ENCODE measurements at regions not wholly inside any gene's neighbourhood (a gene's known extent, or its start where the extent isn't known, plus 50 kb on each side); places are given as distances from the start of the nearest gene placed in this dataset.

DNA sequence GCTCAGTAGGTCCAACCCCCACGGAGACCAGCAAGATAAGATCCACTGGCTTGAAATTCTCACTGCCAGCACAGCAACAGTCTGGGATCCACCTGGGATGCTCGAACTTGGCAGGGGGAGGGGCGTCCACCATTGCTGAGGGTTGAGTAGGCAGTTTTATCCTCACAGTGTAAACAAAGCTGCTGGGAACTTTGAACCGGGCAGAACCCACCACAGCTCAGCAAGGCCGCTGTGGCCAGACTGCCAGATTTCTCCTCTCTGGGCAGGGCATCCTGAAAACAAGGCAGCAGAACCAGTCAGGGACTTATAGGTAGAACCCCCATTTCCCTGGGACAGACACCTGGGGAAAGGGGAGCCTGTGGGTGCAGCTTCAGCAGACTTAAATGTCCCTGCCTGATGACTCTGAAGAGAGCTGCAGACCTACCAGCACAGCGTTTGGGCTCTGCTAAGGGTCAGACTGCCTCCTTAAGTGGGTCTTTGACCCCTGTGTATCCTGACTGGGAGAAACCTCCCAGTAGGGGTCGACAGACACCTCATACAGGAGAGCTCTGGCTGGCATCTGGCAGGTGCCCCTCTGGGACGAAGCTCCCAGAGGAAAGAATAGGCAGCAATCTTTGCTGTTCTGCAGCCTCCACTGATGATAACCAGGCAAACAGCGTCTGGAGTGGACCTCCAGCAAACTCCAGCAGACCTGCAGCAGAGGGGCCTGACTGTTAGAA lies 782.4 kb upstream of the EYS start:
- TF ChIP-seq POLR2AphosphoS5 (IDR thresholded peaks at IDR 0.05; ENCODE audit: low read depth, low read length) = no peak
- TF ChIP-seq, protein P1, sequence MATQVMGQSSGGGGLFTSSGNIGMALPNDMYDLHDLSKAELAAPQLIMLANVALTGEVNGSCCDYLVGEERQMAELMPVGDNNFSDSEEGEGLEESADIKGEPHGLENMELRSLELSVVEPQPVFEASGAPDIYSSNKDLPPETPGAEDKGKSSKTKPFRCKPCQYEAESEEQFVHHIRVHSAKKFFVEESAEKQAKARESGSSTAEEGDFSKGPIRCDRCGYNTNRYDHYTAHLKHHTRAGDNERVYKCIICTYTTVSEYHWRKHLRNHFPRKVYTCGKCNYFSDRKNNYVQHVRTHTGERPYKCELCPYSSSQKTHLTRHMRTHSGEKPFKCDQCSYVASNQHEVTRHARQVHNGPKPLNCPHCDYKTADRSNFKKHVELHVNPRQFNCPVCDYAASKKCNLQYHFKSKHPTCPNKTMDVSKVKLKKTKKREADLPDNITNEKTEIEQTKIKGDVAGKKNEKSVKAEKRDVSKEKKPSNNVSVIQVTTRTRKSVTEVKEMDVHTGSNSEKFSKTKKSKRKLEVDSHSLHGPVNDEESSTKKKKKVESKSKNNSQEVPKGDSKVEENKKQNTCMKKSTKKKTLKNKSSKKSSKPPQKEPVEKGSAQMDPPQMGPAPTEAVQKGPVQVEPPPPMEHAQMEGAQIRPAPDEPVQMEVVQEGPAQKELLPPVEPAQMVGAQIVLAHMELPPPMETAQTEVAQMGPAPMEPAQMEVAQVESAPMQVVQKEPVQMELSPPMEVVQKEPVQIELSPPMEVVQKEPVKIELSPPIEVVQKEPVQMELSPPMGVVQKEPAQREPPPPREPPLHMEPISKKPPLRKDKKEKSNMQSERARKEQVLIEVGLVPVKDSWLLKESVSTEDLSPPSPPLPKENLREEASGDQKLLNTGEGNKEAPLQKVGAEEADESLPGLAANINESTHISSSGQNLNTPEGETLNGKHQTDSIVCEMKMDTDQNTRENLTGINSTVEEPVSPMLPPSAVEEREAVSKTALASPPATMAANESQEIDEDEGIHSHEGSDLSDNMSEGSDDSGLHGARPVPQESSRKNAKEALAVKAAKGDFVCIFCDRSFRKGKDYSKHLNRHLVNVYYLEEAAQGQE (IDR thresholded peaks at IDR 0.05; ENCODE audit: insufficient read depth in 1 of 2, low read depth in 2 of 2, low read length in 2 of 2) = no peak
- no peak for TF ChIP-seq SIN3A (IDR thresholded peaks at IDR 0.05; ENCODE audit: borderline replicate concordance, insufficient read depth, low read length)
- TF ChIP-seq FOXP2 (optimal IDR thresholded peaks at IDR 0.05; ENCODE audit: borderline replicate concordance, extremely low read depth, extremely low read length, insufficient read depth) = no peak
- no peak for TF ChIP-seq TAF1 (IDR thresholded peaks at IDR 0.05; ENCODE audit: borderline replicate concordance, insufficient read depth, low read length)

DNA sequence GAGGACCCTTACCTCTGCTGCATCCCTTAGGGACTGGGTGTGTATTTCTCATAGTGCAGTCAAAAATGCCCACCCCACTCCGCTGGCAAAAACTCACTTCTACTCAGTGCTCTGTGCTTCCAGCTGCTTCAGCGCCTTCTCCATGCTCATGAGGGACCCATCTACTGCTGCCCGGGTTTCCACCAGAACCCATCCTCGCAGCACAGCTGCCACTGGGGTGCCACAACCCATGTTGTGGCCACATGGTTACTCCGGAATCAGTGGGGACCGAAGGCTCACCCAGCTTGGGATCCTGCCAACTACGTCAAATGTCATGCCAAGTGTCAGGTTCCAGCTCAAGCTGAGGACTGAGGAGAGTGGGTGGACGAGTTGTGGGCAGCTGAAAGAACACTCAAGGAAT lies 774.2 kb upstream of the EYS start:
- TF ChIP-seq SIN3A (IDR thresholded peaks at IDR 0.05; ENCODE audit: borderline replicate concordance, insufficient read depth, low read length) (no peak), POLR2AphosphoS5 (IDR thresholded peaks at IDR 0.05; ENCODE audit: low read depth, low read length) (no peak), TAF1 (IDR thresholded peaks at IDR 0.05; ENCODE audit: borderline replicate concordance, insufficient read depth, low read length) (no peak), FOXP2 (optimal IDR thresholded peaks at IDR 0.05; ENCODE audit: borderline replicate concordance, extremely low read depth, extremely low read length, insufficient read depth) (no peak)
- TF ChIP-seq, protein P1 (IDR thresholded peaks at IDR 0.05; ENCODE audit: insufficient read depth in 1 of 2, low read depth in 2 of 2, low read length in 2 of 2) = no peak

DNA sequence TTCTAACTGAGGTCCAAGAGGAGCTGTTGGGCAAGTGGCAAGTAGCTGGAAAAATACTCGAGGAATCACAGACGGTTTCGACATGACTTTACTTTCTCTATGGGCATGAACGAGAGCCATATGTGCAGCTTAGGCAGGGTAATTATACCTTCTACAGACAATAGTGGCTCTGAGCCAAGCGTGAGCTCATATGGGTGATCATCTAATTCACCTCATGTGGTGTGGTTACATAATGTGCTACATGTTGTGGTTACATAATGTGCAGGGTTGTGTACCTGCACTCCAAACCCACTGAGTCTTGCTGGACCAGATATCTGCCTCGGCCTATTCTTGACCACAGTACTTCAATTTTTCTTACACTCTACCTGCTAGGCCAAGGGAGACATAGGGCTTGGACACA lies 771.7 kb upstream of the EYS start:
- TF ChIP-seq POLR2AphosphoS5 (IDR thresholded peaks at IDR 0.05; ENCODE audit: low read depth, low read length) (no peak), TAF1 (IDR thresholded peaks at IDR 0.05; ENCODE audit: borderline replicate concordance, insufficient read depth, low read length) (no peak), SIN3A (IDR thresholded peaks at IDR 0.05; ENCODE audit: borderline replicate concordance, insufficient read depth, low read length) (no peak), FOXP2 (optimal IDR thresholded peaks at IDR 0.05; ENCODE audit: borderline replicate concordance, extremely low read depth, extremely low read length, insufficient read depth) (no peak)
- TF ChIP-seq, protein P1 (IDR thresholded peaks at IDR 0.05; ENCODE audit: insufficient read depth in 1 of 2, low read depth in 2 of 2, low read length in 2 of 2) = no peak

DNA sequence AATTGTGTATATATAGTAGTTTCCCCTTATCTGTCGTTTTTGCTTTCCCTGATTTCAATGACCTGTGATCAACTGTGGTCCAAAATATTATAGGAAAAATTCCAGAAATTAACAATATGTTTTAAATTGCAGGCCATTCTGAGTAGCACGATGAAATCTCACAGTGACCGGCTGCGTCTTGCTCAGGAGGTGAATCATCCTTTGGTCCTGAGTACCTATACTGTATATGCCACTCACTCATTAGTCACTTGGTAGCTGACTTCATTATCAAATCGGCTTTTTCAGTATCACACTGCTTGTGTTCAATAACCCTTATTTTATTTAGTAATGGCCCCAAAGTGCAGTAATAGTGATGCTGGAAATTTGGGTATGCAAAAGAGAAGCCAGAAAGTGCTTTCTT lies 728.3 kb upstream of the EYS start:
- TF ChIP-seq, protein P1 (IDR thresholded peaks at IDR 0.05; ENCODE audit: insufficient read depth in 1 of 2, low read depth in 2 of 2, low read length in 2 of 2) = no peak
- no peak for TF ChIP-seq TAF1 (IDR thresholded peaks at IDR 0.05; ENCODE audit: borderline replicate concordance, insufficient read depth, low read length)
- no peak for TF ChIP-seq SIN3A (IDR thresholded peaks at IDR 0.05; ENCODE audit: borderline replicate concordance, insufficient read depth, low read length)
- no peak for TF ChIP-seq FOXP2 (optimal IDR thresholded peaks at IDR 0.05; ENCODE audit: borderline replicate concordance, extremely low read depth, extremely low read length, insufficient read depth)
- no peak for TF ChIP-seq POLR2AphosphoS5 (IDR thresholded peaks at IDR 0.05; ENCODE audit: low read depth, low read length)
